ENCODE measurements at regions not wholly inside any gene's neighbourhood (a gene's known extent, or its start where the extent isn't known, plus 50 kb on each side); places are given as distances from the start of the nearest gene placed in this dataset.
"Not testable (repeated sequence)": the region's sequence is repeated elsewhere in the genome, so short reads cannot be mapped to it uniquely, and the experiment has no call there.

DNA sequence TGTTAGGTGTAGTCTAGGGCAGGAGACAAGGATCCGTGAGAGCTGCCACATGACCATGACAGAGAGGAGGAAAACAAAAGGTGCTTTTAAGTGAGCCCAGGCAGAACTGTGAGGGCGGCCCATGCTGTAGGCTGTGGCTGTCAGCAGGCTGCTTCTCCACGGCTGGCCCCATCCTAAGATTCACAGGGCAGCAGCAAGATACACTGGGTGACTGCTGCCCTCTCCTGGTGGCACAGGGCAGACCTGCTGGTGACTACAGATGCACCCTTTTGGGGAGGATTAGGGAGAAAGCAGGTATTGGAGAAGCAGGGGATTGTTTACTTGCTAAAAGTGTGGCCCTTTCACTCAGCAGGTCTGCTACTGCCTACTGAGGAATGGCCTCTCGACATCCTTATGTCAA is 112.2 kb upstream of the CCZ1B start:
- DNase-seq (ENCODE audit: low read depth) = not testable (repeated sequence)

DNA sequence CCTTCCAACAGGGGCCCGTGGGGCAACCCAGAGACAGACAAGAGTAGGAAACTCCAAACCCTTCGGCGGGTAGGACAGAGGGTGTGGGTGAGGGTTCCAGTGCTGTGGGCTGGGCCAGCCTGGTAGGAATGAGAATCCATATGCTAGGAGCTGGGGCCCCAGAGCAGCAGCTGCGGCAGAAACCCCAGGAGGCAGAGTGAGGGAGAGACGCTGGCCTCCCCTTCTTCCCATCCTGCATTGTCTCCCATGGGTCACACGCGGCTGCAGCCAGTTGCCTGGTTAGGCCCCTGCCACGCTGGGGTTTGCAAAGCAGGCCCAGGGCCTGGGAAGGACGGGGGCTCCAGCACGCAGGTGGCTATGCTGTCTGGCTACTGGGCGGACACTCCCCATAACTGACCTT is 113.1 kb upstream of the CCZ1B start:
- DNase-seq (ENCODE audit: low read depth) = not testable (repeated sequence)

DNA sequence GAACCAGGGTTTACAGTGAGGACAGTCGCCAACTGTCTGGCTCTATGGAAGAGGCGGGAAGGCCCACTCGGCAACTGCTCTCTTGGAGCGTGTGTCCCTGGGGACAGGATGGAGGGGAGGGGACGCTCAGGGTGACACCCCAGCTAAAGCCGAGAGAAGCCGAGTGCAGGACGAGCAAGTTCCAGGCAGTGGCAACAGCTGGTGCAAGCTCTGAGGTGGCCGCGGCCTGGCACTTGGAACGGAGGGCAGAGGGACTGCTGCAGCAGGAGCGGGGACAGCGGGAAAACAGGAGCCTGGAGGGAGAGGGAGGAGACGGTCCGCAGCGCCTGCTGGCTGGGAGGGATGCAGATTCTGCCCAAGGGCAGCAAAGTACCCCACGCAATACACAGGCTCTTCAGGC is 113.8 kb upstream of the CCZ1B start:
- DNase-seq (ENCODE audit: low read depth) = not testable (repeated sequence)

DNA sequence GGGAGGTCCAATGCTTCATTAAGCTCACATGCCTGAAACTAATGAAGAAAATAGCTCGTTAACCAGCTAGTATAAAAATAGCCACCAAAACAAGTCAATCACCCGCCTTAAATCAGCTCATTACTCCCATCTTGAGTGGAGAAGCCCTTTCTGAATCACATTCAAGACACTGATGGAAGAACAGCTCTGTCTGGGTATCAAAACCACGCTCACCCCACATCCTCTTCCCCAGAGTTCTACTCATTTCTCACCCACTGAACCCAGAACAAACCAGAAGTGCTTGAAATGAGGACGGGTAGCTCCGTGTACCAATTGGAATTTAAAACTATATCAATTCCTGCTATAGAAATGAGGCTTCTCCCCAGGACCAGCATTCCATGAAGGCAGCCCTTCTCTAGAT is 120.8 kb upstream of the CCZ1B start:
- DNase-seq (ENCODE audit: low read depth) = not testable (repeated sequence)

- DNase-seq (ENCODE audit: low read depth) = not testable (repeated sequence)
Observed at GRCh38 chr7:6950231-6950630, 124.2 kb upstream of the CCZ1B start.

- not testable (repeated sequence) for DNase-seq (ENCODE audit: low read depth)
Observed at GRCh38 chr7:6951553-6951952, 125.5 kb upstream of the CCZ1B start.

GRCh38 chr7:6953138-6953797 is 127.2 kb upstream of the CCZ1B start:
- not testable (repeated sequence) for DNase-seq (ENCODE audit: low read depth)

DNA sequence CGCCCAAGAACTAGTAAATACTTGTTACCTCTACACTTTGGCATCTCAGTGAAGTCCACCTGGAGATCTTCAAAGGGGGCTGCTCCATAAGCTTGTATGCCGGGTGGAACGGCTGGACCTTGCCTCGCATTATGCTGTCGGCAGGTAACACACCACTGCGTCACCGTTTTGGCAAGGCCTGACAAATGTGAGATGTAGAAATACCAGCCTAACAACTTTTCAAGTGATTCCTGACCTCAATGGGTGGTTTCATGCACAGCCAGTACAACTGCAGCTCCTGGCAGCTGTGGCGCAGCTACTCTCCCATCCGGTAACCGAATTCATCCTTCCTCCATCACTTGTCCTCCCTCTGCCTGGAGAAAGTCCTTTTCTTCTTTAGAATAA is 127.7 kb upstream of the CCZ1B start:
- DNase-seq (ENCODE audit: low read depth) = not testable (repeated sequence)

DNA sequence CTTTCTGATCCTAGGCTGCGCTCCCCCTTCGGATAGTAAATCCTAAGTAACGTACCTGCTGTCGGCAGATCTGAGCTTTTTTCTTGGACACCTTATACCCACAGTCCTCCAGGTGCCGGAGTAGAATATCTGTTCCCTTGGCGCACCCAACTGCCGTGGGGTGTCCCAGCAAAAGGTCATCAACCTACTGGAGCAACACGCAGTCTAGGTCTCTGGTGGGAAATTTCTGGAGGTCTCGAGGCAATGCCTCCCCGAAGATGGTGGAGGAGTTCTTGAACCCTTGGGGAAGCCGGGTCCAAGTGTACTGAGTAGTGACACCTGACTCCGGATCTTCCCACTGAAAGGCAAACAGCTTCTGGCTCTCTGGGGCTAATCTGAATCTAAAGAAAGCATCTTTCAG is 129.3 kb upstream of the CCZ1B start:
- not testable (repeated sequence) for DNase-seq (ENCODE audit: low read depth)

DNA sequence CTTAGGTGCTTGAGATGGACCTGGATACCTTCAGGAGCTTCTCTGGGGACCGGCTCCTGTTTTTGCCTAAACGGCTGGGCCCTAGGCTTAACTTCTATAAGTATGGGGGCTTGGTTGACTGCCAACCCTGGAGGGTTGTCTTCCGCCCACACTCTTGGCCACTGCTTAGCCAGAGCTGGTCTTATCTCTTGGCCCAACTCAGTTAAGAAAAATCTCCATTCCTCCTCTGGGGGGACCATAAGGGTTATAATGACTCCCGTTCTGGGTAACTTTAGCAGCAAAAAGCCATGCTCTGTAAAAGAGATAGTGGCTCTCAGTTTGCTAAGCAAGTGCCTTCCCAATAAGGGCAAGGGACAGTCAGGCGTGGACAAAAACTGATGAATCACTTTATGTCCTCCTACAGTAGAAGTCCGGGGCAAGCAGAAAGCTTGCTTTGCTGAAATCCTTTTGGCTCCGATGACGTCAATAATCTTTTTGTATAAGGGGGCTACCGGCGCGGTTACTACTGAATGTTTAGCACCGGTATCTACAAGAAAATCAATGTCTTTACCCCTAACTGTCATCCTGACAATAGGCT is 130.0 kb upstream of the CCZ1B start:
- DNase-seq (ENCODE audit: low read depth) = not testable (repeated sequence)

- not testable (repeated sequence) for DNase-seq (ENCODE audit: low read depth)
Observed at GRCh38 chr7:6958371-6958770, 132.3 kb upstream of the CCZ1B start.

- not testable (repeated sequence) for DNase-seq (ENCODE audit: low read depth)
Observed at GRCh38 chr7:6959942-6960341, 133.9 kb upstream of the CCZ1B start.

DNA sequence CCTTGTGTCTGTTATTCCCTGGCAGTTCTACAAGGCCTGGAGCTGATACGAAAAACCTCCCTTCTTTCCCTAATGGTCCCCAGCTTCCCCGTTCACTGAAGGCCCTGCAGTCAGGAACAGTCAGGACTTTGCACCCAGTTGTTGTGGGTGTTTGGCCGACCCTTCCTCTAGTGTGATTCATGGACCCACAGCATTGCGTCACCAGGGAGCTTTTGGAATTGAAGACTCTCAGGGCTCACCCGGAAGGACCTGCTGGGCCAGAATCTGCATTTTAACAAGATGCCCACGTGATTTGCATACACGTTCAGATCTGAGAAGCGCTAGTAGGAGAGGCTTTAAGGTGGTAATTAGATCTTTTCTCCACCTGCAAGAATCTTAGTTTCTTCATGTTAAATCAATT is 136.8 kb upstream of the CCZ1B start:
- DNase-seq (ENCODE audit: low read depth) = not testable (repeated sequence)

GRCh38 chr7:6965051-6965450 is 139.0 kb upstream of the CCZ1B start:
- DNase-seq (ENCODE audit: low read depth) = not testable (repeated sequence)

GRCh38 chr7:6970180-6970579 is 144.1 kb upstream of the CCZ1B start:
- DNase-seq (ENCODE audit: low read depth) = not testable (repeated sequence)

GRCh38 chr7:6974876-6975275 is 148.8 kb upstream of the CCZ1B start:
- DNase-seq (ENCODE audit: low read depth) = not testable (repeated sequence)

DNA sequence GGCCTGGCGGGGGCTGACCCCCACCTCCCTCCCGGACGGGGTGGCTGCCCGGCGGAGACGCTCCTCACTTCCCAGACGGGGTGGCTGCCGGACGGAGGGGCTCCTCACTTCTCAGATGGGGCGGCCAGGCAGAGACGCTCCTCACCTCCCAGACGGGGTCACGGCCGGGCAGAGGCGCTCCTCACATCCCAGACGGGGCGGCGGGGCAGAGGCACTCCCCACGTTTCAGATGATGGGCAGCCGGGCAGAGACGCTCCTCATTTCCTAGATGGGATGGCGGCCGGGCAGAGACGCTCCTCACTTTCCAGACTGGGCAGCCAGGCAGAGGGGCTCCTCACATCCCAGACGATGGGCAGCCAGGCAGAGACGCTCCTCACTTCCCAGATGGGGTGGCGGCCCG is 149.3 kb upstream of the CCZ1B start:
- DNase-seq (ENCODE audit: low read depth) = not testable (repeated sequence)

GRCh38 chr7:6977368-6977767 is 151.3 kb upstream of the CCZ1B start:
- not testable (repeated sequence) for DNase-seq (ENCODE audit: low read depth)

DNA sequence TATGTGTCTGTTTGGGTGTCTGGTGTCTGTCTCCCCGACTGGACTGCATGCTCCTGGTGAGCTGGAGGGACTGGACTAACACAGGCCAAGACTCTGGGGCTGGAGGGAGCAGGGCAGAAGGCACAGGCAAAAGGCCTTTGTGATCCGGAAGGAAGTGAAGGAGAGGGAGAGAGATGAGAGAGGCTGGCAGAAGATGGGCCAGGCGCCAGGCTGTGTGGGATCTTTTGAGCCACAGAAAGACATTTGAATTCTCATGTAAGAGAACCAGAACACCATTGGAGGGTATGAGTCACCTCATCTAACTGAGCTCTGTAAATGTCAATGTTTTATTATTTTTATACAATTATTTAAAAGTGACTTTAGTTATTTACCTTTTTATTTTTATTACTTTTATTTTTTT is 152.3 kb upstream of the CCZ1B start:
- not testable (repeated sequence) for DNase-seq (ENCODE audit: low read depth)

- not testable (repeated sequence) for DNase-seq (ENCODE audit: low read depth)
Observed at GRCh38 chr7:6979456-6979855, 153.4 kb upstream of the CCZ1B start.

DNA sequence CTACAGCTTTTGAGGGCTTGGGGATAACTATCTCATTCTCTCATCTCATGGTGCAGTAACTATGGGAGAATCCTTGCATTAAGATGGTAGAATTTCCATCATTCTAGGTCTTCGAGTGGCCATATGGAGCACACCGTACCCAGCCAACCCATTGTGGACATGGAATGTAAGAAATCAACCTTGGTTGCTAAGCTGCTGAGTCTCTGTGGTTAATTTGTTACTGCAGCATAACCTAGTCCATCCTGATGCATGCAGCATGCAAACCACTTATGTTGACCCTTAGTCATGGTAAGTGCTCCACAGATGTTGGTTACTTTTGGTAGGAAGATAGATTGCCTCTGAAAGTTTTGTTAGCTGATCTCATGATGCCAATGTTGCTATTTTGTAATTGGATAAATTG is 156.3 kb upstream of the CCZ1B start:
- not testable (repeated sequence) for DNase-seq (ENCODE audit: low read depth)

GRCh38 chr7:6986892-6987291 is 160.8 kb upstream of the CCZ1B start:
- not testable (repeated sequence) for DNase-seq (ENCODE audit: low read depth)

DNA sequence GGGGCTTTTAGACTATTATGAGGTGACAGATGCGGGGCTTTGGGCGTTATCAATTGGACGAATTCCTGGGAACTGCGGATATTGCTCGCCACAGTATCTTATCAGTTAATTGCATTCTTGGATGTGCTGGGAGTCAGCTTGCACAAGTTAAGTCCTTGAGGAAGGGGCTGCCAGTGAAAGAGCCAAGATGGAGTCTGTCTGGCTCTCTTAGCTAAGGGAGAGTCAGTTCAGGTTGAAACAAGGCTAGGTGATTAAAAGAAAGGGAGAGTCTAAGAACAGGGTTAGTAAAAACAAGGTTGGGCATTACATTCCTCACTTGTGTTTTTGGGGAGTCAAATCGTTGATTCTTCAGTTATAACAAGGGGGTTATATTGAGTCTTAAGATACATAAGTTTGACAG is 162.5 kb upstream of the CCZ1B start:
- DNase-seq (ENCODE audit: low read depth) = not testable (repeated sequence)

- DNase-seq (ENCODE audit: low read depth) = not testable (repeated sequence)
Observed at GRCh38 chr7:6989968-6990367, 163.9 kb upstream of the CCZ1B start.

All from stimulated activated CD8-positive, alpha-beta memory T cell treated with anti-CD3 and anti-CD28 coated beads, Interleukin-12 subunit alpha, Interleukin-12 subunit beta, amount 100 ng/mL, for 4 hours (primary cell).